Astrocyte (in vitro differentiated cells and primary cell): ENCODE measurements at regions not wholly inside any gene's neighbourhood (a gene's known extent, or its start where the extent isn't known, plus 50 kb on each side); places are given as distances from the start of the nearest gene placed in this dataset.

Source experiments
- CTCF ChIP-seq: IDR thresholded peaks from 2 replicates; pipeline ENCODE4 v1.5.1; 2011; ENCODE audit warnings: low read depth, mild to moderate bottlenecking, inconsistent platforms, low read length, moderate library complexity; ENCODE audit not compliant: insufficient read depth
- EZH2 ChIP-seq: IDR thresholded peaks from 2 replicates; pipeline ENCODE4 v1.6.1; 2012; ENCODE audit warnings: mild to moderate bottlenecking, low read length, inconsistent platforms; ENCODE audit not compliant: insufficient read depth

GRCh38 chr12:102569803-102570202, 89.4 kb upstream of the IGF1 start:
- no peak for TF ChIP-seq CTCF
- TF ChIP-seq EZH2, result no peak
